ENCODE measurements at regions not wholly inside any gene's neighbourhood (a gene's known extent, or its start where the extent isn't known, plus 50 kb on each side); places are given as distances from the start of the nearest gene placed in this dataset.
"Not testable (repeated sequence)": the region's sequence is repeated elsewhere in the genome, so short reads cannot be mapped to it uniquely, and the experiment has no call there.

DNA sequence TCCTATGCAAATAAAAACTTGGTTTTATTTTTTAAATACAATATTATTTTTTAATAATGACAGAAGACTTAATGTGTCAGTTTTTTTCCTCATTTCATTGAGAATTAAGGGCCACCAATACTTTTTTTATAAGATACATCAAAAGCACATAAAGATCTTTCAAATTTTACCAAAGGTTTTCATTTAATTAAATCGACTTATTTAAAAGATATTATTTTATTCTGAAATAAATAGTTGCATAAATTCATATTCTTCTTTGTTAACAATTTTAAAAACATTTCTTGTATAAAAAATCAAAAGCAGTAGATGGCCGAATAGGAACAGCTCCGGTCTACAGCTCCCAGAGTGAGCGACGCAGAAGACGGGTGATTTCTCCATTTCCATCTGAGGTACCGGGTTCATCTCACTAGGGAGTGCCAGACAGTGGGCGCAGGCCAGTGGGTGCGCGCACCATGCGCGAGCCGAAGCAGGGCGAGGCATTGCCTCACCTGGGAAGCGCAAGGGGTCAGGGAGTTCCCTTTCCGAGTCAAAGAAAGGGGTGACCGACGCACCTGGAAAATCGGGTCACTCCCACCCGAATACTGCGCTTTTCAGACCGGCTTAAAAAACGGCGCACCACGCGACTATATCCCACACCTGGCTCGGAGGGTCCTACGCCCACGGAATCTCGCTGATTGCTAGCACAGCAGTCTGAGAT is 374.6 kb upstream of the NPVF start:
- not testable (repeated sequence) for DNase-seq

DNA sequence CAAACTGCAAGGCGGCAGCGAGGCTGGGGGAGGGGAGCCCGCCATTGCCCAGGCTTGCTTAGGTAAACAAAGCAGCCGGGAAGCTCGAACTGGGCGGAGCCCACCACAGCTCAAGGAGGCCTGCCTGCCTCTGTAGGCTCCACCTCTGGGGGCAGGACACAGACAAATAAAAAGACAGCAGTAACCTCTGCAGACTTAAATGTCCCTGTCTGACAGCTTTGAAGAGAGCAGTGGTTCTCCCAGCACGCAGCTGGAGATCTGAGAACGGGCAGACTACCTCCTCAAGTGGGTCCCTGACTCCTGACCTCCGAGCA is 375.1 kb upstream of the NPVF start:
- DNase-seq, result not testable (repeated sequence)

DNA sequence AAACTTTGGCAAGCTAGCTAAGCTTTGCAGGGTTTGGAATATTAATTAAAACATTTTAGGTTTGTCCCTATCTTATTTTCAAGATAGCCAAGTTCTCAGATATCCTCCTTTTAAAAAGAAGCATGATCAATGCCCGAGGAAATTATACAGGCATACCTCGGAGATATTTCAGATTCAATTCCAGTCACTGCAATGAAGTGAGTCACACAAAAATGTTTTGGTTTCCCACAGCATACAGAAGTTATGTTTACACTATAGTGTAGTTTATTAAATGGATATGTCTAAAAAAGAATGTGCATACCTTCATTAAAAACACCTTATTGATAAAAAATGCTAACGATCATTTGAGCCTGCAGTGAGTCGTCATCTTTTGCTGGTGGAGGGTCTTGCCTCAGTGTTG is 382.9 kb upstream of the NPVF start:
- no peak for DNase-seq

DNA sequence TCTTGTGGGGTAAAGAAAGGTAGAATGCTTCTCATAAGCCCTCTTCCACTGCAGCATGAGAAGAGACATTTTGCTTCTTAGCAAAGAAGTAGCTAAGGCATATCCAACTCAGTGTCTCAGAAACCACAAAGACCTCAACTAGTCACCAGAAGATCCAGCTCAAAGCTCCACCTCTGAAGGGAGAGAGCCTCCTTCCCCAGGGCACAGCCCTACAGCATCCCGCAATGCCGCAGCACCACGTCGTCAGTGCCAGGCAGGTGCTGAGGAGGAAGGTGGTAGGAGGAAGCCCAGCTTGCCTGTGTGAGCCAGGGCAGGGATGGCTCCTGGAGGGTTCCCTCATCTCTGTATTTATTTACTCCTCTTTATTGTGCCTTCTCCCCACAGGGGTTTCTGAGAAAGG is 385.6 kb upstream of the NPVF start:
- no peak for DNase-seq

DNA sequence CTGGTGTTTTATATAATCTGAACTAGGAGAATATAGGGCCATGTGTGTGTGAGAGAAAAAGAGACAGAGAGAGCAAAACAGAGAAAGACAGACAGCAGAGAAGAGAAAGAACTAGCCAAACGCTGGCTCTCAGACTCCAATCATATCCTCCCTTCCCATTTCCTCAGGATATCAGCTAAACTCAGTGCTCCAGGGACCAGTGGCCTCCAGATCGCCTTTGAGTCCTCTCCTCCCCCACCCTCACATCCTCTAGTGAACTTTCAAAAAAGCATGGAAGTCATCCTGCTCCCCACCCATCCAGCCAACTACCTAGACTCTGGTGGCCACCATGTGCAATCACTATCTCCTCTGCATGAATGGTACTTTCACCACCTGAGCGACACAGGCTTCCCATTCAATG is 386.1 kb upstream of the NPVF start:
- DNase-seq, result no peak

DNA sequence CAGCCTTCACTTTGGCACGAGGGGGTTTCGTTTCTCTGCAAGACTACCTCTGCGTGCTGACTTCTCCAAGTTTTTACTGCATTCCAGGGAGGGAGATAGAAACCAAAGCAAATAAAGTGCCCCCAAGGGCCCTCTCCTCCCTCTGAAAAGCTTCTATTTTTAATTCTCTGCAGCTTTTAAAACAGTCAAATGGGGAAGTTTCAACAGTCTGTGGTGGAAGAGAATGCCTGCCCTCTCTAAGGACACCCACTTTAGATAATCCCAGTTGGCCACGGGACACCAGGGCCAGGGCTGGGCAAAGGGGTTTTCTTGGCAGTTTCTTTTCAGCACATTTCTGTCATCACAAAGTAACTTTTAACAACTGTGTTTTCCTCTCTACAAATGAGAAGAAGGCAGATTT is 386.7 kb upstream of the NPVF start:
- no peak for DNase-seq

DNA sequence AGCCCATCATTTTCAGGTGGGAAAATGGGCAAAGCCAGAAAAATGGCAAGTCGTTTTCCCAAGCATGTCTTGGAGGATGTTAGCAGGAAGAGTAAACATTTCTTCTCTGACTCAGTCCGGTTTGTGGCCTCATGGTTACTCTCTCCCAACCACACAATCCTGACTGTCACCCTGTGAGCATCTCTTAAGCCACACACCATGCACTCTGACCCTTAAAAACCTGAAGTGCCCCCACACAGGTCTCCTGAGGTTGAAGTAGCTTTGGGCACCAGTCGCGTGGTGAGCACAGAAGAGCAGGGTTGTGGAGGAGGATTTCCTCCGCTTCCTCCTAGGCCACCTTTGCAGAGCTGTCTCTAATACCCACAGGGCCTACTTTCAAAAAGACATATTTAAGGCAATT is 387.3 kb upstream of the NPVF start:
- no peak for DNase-seq

DNA sequence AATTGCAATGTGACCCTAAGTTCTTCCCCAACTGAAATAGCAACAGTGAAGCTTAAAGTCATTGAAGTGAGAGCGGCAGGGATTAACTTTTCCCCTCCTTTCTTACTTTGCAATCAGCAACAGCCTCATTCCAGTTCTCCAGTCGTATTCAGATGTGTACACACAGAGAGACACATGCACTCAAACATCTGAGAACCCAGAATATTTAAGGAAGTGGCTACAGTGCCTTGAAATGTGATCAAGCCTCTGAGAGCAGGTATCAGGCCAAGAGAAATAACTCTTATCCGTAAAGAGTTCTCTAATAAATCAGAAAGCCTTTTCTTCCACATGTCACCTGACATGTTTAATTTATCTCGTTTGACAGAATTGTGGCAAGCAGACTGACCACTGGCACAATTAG is 388.9 kb upstream of the NPVF start:
- no peak for DNase-seq

DNA sequence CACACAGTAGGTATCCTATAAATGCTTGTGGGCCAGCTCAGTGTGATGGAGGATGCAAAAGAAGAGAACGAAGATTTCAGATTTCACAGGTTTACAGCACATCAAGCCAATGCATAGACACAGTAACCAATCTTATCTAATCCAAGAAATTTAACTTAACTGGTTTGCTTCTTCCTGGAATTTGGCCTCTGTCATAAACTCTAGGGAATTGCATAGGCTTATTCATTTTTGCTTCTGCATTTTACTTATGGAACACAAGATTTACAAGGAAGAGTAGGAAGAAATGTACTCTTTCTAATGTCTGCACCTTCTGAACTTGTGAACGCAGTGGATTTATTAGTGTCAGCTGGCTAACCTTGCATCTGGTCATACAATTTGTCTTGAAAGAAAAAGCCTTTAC is 389.4 kb upstream of the NPVF start:
- no peak for DNase-seq

DNA sequence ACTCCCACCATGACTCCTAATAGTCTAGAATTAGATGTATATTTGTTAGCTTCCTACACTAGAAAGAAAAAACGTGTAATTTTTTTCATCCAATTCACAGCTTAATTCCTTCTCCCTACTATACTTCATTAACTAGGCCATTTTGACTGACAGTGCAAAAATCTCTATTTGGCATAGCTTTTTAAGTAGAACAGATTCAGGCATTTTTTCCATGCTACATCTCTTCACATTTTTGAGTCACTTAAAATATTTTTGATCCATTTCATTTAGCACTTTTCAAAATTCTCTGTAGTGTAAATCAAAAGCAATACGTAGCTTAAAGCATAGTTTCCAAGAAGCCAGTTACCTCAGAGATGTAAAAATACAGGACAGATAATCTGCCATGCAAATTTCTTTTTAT is 391.1 kb upstream of the NPVF start:
- DNase-seq, result no peak

DNA sequence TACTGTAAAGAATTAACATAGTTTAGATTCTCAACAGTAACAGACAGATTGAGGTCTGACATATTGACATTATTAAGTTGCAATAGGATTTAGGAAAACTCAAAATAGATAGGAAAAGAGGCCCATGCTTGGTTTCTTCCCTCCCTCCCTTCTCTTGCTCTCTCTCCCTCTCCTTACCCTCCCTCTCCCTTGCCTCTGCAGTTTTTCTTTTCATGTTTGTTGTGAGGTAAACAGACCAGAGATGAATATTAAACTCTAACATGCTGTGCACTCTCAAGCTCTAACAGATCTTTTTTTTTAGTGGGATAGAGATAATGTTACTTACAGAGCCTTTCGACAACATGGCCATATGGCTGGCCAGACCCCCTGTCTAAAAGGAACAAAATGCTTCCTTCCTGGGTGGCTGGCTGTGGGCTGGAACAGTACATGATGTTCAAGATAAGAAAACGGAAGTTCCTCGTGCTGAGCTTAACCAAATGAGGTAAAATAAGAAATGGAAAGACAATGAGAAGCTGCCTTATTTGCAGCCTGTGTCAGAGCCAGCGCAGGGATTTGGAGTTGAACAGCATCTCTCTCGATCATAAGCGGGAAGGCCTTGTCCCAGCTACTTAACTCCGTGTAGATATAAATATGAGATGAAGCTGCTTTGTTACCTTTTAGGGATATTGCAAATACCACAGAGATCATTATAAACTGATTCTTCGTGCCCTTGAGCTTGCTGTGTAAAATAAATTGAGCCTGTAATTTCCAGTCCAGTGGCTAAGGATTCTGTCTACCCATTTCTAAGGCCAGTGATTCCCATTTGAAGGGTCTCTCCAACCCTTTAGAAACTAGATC is 391.9 kb upstream of the NPVF start:
- DNase-seq, result peak; percentile 14 to 23

DNA sequence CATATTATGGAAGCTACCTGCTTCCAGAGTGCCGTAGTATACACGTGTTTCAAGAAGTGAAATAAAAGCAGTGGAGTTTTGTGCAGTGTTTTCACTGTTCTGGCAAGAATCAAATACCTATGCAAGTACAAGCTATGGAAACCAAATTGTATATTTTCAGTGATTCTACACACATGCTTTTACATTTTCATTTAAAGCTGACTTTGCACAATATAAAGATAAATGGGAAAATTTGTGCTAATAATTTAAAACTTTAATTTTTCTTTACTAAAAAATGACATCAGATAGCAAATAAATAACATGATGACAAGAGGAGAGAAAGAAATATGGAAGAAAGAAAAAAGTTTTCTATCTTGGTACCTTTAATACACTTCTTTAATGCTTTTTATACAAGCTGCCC is 393.7 kb upstream of the NPVF start:
- DNase-seq, result no peak

DNA sequence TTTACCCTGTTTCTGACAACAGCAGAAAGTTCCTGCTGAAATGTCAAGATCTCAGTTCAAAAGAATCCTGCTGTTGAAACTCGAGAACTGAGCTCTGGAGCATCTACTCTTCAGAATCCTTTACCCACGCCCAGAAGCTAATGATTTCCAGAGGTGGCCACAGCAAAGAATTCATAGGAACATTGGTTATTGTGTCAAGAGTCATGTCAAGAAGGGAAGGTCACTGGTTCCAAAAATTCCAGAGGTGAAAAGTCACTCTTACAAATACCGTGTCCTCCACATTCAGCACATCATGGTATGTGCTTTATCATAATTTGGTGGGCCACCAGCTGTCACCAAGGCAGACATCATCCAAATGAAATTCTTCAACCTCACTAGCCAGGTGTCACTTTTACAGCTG is 394.4 kb upstream of the NPVF start:
- no peak for DNase-seq

DNA sequence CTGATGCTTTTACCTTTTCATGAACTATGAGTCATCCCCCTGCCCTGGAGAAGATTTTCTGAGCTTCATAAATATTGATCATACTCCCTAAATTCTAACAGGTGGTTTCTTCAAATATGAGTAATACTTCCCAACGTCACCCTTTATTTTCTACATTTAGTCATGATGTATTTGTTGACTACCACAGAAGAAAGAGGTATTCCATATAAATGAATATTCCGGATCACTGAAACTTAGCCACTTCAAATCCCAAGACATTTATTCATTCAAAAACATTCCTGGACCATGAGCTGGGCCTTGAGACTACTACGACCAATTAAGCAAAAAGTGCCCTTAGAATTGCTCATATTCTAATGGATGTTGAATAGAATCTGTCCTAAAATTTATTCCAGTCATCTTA is 395.8 kb upstream of the NPVF start:
- no peak for DNase-seq

DNA sequence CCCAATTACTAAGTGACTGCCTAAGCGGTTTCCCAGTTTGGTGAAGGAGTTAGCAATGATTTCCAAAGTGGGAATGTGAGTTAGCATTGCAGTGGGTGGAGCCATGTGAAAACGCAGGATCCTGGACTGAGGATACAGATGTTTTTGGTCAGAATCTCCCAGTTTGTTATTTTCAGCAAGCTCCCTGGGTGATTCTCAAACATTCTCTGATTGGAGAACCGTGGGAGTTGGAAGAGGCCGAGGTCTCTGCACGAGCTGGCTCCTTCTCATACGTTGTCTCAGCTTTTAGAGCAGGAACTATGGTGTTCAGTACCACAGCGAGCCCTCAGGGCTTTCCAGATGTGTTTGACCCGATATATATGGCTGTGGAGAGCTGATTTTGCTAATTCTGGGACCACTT is 396.5 kb upstream of the NPVF start:
- DNase-seq, result no peak

DNA sequence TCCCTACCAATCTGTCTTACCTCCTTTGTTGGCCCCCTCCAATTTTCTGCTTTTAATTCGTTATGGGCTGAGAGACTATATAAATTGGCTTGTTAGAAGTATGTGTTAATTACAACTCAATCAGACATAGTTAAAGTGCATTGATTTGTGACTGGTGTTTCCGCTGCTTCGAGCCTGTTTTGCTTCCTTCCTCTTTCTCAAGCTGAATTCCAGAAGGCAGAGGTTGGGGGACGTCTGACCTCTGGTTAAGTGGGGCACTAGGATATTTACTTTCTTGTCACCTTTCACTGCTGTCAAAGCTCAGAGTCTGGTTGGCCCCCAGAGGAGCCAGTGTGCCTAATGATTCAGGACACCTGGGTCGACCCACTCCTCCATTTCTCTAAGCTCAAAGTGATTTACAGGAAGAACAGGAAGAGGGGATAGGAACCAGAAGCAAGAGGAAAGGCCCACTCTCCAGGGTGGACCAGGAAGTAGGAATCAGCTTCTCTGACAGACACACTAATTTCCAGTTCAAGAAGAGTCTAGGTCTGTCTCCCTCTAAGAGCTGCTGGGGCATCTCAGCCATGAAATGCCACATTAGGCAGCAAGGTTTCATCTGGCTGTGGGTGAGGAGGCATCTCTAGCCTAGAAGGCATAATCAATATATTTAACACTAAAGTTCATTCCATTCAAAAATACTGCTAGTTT is 397.2 kb upstream of the NPVF start:
- DNase-seq, result peak in 1 of 2 donors; percentile 20

DNA sequence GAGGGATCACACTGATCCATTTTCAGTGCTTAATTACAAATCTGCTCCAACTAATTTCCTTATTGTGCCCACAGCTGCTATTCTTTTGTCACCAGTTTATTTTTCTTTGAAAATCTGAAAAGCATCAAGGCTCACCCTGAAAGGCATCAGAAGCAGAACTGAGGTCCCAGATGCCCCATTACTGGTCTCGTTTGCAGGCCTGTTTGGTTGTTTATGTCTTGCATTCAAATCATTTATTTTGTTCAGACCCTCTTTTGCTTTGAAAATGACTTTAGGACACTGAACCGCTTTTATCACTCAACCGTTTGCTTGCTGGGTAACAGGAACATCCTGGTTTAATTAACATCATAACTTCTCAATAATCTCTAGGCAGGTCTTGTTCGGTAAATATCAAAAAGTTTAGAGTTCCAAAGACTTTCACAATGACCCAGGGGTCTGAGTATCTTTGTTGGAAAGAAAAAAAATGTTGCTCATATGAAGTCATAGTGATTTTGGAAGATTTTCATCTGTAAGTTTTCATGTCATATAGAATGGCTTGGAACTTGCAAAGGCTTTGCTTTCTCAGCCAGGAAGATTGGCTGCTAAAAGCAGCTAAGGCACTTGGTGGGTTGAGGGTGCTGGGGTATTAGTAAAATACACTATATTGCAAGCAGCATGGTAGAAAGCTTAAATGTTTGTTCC is 398.3 kb upstream of the NPVF start:
- no peak for DNase-seq

DNA sequence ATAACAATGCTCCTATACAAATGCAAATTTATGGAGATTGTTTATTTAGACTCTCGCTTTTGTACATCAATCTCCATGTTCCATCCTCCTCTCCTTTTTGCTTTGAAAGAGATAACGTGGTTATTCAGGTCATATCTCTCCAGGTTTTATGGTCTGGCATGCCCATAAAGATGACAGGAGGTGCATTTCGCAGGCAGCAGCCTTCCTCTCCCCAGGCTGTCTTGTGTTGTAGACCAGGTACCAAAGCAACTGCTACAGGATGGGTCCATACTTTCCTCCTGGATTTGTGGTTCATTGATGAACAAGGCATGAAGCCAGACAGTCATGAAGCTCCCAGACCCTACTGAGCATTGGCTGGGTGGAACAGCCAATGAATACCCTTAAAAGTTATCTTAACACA is 400.2 kb upstream of the NPVF start:
- DNase-seq, result no peak

DNA sequence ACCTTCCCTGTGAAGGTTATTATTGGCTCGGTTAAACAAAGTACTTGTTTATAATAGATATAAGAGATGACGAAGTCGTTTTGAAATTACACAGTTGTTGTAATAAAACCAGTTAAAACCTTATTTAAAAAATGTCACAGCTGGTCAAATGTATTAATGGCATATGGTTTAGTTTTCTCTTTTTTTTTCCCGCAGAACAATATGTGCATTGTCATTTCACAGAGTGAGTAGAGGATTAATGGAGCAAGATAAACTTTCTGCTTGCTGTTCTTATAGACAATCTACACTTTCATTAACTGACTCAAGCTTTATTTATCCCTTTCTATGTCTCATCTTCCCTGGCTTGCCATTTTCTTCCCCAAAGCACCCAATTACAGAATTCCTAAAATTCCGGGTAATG is 404.3 kb upstream of the NPVF start:
- no peak for DNase-seq

DNA sequence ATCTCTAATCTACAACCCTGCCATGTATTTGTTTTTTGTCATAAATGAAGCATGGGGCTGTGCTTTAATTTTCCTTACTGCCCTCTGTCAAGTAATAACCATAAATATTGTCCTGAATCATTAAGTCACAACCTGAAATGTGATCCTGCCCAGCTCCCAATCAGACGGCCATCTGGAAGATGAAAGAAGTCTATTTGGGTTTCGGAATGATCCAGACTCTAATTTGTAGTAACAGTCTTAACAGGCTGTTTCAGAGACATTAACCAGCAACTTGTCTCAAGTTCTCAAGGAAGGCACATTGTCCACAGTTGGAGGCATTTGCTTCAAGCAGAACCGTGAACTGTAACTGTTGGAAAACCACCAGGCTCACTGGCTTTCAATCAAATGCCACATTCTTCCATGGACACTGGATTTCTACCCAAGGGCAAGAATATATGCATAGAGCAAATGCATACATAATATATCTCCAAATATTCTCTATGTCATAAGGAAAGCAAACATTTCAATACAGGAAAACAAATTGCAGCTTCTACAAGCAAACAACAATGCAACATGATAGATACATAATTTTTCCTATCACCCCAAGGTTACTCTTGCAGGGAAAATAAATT is 405.2 kb upstream of the NPVF start:
- DNase-seq, result no peak

DNA sequence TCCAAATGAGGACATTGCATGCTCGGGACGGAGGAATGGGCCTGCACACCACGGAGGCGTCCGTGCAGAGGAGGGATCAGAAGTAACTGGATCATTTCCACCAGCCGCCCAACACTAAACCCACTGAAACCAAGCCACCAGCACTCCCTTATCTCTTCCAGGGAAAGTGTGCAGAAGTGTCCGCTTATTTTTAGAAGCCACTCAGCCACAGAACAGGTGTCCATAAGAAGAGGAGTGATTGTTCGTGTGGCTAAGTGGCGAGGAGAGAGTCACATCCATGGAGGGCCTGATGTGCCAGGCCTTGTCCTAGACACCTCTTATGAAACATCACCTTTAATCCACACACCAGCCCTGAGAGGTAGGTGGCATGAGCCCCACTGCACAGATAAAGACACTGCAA is 407.9 kb upstream of the NPVF start:
- DNase-seq, result no peak

DNA sequence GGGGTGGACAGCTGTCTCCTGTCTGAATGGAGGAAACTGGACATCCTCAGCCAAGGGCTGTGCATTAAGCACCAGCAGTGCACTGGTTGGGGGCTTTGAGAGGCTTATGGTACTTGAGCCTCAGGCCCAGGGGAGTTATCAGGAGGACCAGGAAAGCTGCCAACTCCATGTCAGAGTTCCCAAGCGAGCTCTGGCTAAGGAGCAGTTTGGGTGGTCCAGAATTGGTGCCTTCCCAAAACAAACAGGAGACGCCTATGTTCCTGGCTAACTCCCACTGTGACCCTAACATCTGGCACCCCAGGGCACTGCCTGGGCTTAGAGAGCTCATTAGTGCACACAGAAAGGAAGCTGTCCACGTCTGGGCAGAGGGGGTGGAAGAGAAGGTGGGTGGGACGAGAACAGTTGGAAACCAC is 408.6 kb upstream of the NPVF start:
- DNase-seq, result no peak

DNA sequence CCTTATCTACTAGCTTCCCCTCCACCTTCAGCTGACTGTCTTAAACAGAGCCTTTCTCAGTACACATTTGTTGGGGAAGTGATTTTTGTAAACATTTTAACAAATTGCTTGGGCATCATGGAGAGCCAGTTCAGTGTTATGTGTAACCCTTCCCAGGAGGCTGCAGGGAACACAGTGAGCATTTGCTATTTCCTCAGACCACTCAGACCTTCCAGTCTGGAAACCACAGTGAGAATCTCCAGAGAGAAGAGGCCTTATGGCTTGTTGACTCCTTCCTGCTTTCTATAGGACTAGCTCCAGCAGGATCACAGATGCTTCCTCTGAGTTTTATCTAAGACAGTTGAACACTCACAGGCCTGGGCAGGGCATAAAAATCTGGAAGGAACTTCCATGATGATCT is 409.8 kb upstream of the NPVF start:
- no peak for DNase-seq

Measured in CD4-positive, alpha-beta T cell treated with Interleukin-4 for 1 hour (primary cell).